Breast epithelium (tissue), 3 donors: ENCODE measurements at regions not wholly inside any gene's neighbourhood (a gene's known extent, or its start where the extent isn't known, plus 50 kb on each side); places are given as distances from the start of the nearest gene placed in this dataset.

Source experiments
- POLR2A ChIP-seq: fragments of 450-650 bp; IDR thresholded peaks from one replicate; pipeline ENCODE4 v1.6.1; 2016; ENCODE audit warnings: antibody characterized with exemption, mild to moderate bottlenecking, moderate library complexity
- TF ChIP-seq, protein P1 (sequence below), 3 donors: fragments of 450-650 bp; IDR thresholded peaks; one replicate each; pipeline ENCODE4 v1.5.1; 2016 to 2017; ENCODE audit warnings: antibody characterized with exemption in 3 of 3, mild to moderate bottlenecking in 3 of 3, moderate library complexity in 3 of 3

DNA sequence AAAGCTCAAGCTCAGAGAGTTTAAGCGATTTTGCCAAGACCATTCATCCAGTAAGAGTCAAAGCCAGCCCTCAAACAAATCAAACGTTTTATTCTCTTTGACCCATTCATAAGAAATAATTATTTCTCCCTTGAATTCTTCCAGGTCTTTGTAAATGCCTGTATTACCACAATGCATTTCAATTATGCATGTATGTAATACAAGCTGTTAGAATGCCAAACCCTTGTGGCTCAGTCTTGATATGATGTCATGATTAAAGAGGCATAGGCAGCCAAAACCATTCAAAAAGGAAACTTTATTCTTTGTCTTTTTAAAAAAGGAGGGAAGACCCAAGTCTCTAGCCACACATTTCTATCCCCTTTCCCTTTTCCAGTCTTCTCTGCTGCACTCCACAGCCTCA is 56.5 kb upstream of the PGM2 start:
- TF ChIP-seq POLR2A = no peak
- TF ChIP-seq, protein P1, sequence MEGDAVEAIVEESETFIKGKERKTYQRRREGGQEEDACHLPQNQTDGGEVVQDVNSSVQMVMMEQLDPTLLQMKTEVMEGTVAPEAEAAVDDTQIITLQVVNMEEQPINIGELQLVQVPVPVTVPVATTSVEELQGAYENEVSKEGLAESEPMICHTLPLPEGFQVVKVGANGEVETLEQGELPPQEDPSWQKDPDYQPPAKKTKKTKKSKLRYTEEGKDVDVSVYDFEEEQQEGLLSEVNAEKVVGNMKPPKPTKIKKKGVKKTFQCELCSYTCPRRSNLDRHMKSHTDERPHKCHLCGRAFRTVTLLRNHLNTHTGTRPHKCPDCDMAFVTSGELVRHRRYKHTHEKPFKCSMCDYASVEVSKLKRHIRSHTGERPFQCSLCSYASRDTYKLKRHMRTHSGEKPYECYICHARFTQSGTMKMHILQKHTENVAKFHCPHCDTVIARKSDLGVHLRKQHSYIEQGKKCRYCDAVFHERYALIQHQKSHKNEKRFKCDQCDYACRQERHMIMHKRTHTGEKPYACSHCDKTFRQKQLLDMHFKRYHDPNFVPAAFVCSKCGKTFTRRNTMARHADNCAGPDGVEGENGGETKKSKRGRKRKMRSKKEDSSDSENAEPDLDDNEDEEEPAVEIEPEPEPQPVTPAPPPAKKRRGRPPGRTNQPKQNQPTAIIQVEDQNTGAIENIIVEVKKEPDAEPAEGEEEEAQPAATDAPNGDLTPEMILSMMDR (IDR thresholded peaks at IDR 0.05) = no peak
